HG02642 (cell line): ENCODE measurements at regions not wholly inside any gene's neighbourhood (a gene's known extent, or its start where the extent isn't known, plus 50 kb on each side); places are given as distances from the start of the nearest gene placed in this dataset.

Experiments
- ATAC-seq: cut with Tn5 transposase; IDR thresholded peaks from one replicate; pipeline ENCODE4 v1.9.1; 2021; ENCODE audit warnings: mild to moderate bottlenecking; ENCODE audit not compliant: unreplicated experiment, poor library complexity

DNA sequence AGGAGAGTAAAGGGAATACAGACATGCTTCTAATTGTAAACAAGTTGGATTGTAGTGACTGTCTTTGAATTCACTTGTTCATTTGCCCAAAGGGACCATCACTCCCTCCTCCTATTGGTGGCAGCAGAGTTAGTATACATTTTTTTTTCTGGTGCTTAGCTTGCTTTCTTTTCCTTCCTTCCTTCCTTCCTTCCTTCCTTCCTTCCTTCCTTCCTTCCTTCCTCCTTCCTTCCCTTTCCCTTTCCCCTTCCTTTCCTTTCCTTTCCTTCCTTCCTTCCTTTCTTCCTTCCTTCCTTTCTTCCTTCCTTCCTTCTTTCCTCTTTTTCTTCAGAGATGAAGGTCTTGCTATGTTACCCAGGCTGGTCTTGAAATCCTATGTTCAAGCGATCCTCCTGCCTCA is 94.8 kb upstream of the ATP6AP2 start:
- ATAC-seq = no peak

DNA sequence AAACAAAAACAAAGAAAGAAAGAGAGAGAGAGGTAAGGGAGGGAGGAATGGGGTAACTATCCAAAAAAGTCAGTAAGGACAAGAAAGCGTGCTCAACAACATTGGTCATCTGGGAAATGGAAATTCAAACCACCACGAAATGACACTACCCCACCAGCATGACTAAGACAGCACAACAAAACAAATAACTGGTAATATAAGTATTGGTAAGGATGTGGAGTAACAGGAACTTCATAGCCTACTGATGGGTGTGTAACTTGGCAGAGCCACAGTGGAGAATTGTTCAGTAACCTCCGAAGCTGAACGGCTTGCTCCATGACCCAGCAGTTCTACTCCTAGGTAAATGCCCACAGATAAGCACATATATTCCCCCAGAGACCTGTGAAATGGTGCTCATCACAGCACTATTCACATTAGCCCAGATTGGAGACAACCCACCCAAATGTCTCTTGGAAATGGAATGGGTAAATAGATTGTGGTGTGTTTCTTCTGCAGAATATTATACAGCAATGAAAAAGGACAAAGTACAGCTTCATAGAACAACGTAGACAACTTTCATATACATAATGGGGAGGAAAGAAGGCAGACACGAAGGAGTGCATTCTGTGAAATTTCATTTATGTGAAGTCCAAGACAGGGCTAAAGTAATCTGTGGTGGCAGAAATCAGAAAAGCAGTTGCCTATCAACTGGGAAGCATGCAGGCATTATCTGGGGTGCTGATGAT is 95.5 kb upstream of the ATP6AP2 start:
- no peak for ATAC-seq

- no peak for ATAC-seq
These were observed 96.2 kb upstream of the ATP6AP2 start for GRCh38 chrX:40484408-40485091.

DNA sequence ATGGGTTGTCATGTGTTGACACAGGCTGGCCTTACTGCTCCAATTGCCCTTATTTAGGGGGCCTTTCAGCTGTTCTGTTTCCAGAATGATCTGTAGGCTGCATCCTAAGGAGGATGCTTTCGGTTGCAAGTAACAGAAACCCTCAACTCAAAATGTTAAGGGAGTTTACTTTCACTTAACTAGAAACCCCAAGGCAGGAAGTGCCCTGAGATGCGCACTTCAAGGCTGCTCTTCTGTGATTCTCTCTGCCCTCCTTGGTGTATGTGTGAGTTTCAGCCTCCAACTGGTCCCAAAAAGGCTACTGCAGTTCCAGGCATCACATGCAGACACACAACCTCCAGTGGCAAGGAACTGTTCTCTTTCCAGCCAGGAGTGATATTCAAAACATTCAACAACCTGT is 97.3 kb upstream of the ATP6AP2 start:
- no peak for ATAC-seq

DNA sequence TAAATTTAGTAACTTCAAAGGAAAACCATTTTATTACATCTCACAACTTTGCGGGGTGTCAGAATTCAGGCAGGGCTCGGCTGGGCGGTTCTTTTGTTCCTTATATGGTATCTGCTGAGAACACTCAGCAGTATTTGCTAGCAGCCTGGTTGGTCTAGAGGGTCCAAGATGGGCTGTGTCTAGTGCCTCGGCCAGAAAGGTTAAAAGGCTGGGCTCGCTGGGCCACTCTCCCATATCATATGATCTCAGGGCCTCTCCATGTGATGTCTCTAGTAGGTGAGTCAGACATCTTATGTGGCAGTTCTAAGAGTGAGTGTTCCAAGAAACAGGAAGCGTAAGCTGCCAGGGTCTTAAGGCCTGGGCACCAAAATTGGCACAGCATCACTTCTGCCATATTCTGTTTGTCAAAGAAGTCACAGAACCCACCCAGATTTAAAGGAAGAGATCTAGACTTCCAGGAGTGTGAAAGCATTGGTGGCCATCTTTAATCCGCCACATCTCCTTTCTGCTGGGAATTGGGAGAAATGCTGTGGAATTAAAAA is 100.9 kb upstream of the ATP6AP2 start:
- no peak for ATAC-seq

- no peak for ATAC-seq
These were observed 102.2 kb upstream of the ATP6AP2 start for GRCh38 chrX:40478474-40479065.

DNA sequence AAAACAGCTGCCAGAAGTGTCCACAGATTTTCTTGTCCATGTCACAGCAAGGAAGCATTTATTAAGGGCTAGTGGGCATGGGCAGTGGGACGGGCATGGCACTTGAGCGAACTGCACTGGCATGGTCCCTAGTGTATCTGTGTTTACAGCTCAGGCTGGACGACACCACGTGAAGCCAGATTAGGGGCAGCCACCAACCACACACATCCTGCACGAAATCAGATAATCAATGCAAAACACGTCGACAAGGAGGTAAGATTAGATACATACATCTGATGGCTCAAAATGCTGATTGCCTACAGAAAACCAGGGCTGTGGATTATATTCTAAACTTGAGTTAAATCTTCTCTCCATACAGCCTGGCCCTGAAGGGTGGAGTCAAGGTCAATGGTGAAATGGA is 103.8 kb upstream of the ATP6AP2 start:
- no peak for ATAC-seq

GRCh38 chrX:40474645-40475044 is 106.1 kb upstream of the ATP6AP2 start:
- no peak for ATAC-seq

DNA sequence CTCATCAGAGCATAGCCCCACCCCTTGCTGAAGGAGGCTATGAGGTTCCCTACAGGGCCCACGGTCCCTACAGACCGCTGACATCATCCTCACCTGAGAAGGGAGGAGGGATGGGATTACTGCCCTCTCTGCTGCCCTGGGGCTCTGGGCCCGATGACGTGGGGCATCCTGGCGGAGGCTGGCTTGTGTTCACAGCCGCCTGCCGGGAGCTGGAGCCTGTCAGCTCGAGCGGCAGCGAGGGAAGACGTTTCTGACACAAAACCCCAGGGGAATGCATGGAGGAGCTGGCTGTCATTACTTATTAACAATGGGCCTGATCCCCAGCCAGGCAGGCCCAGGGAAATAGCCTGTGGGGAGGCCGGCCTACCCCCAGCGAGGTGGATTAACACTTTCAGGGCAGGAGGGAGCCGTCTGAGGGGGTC is 106.6 kb upstream of the ATP6AP2 start:
- ATAC-seq = no peak

GRCh38 chrX:40473460-40474204 is 107.1 kb upstream of the ATP6AP2 start:
- no peak for ATAC-seq

DNA sequence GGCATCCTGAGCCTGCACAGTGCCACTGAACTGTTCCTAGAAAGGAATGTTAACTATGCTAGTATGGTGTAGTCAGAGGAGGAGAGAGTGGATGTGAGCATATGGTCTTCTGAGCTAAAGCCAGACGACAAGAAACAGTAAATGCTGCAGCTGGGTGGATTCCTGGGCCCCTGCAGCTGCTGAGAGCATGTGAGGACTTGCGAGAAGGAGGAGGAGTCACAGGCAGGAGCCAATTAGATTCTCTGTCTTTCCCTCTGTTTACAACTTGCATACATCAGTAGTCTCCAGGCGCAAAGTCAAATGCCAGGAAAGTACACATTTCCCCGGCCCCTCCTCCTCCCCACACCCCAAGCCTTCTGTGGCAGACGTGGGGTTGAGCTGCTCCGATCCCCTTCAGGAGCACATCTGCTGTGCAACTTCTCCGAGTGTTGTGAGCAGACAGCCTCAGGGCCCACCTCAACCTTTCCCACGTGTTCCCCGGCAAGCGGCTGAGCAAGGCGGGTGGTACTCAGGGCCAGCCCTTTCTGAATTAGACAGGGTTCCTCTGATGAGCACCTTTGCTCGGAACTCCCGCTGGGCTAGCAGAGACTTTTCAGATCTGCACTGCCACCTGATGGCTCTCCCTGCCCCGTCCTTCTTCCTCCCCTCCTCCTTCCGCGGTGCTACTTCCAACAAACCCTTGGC is 108.7 kb upstream of the ATP6AP2 start:
- peak; percentile 59 for ATAC-seq

DNA sequence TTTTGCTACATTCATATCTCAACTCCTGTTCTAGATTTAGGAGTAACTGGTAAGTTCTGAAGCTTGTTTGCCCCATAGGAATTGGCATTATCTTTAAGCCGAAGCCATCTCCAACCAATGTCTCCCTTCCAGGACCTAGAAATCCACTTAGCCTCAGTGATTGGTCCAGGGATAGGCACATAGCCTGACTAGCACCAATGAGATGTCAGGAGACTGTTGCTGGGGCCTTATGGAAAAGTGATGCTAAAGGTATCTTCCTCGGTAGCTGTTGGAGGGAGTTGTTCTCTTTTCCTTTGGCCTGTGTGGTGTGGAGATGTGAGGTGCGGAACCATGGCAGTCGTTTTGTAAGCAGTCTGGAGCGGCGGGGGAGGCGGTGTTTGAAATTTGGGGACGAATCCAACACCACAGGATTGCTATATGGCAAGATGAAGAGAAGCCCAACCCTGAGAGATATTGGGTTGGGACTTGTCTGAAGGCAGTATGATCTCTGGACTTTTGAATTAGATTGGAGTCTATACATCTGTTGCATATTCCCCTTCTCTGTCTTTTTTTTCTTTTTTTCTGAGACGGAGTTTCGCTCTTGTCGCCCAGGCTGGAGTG is 109.8 kb upstream of the ATP6AP2 start:
- ATAC-seq = no peak

GRCh38 chrX:40469316-40469715 is 111.5 kb upstream of the ATP6AP2 start:
- no peak for ATAC-seq

DNA sequence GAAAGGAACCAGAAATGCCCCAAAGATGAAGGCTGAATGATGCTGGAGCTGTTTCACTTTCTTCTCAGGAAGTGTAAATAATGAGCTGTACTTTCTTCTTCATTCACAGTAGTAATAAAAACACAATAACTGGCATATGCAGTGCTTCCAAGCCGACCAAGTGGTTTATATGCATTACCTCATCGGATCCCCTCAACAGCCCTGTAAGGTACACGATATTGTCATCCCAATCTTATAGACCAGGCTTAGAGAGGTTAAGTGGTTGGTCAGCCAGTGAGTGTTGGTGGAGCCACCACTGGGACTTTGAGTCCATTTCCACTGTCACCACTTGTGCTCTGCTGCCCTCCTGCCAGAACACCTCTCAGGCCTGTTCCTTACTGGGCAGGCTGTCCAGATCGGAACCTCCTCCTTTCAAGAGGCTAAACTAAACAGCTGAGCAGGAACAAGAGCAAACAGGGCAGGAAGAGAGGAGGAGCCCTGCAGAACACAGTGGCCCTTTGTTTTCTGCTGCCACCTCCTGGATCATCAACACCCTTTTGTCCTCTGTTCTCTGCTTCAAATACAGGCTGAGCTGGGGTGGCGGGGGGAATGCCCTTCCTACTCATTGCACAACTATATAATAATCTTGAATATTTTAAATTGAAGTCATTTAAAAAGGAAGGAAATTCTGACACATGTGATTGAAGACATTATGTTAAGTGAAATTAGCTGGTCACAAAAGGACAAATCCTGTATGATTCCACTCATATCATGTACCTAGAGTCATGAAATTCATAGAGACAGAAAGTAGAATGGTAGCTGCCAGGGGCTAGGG is 112.5 kb upstream of the ATP6AP2 start:
- ATAC-seq = peak; percentile 68

- no peak for ATAC-seq
These were observed 113.3 kb upstream of the ATP6AP2 start for GRCh38 chrX:40467454-40467853.

- no peak for ATAC-seq
These were observed 114.8 kb upstream of the ATP6AP2 start for GRCh38 chrX:40465735-40466551.

DNA sequence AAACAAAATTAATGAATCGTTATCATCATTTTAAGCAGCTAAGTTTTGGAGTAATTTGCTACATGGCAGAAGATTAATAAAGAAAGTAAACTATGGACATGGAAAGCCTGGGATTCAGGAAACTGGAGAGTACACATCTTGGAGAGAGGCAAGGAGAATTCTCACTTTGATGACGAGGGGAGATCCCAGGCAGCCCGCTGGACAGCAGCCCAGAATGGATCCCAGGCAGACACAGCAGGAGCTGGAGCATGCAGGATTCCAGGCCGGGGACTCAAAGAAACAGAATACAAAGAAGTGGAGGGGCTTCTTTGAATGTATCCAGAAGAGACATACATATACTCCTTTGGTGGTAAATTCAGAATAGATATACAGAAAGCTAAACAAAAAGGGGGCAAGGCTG is 118.0 kb upstream of the ATP6AP2 start:
- ATAC-seq = no peak

DNA sequence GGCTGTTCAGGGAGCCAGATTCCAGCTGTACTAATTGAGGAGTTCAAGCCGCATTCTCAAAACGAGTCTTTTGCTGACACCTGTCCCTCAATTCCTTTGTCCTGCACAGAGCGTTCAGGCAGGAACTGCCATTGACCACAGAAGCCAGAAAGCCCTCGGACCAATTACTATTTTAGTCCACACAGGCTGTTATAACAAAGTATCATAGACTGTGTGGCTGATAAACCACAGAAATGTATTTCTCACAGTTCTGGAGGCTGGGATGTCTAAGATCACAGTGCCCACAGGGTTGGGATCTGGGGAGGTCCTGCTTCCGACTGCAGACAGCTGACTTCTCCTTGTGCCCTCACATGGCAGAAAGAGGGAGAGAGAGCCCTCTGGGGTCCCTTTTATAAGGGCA is 119.8 kb upstream of the ATP6AP2 start:
- no peak for ATAC-seq
